ENCODE measurements at regions not wholly inside any gene's neighbourhood (a gene's known extent, or its start where the extent isn't known, plus 50 kb on each side); places are given as distances from the start of the nearest gene placed in this dataset.

DNA sequence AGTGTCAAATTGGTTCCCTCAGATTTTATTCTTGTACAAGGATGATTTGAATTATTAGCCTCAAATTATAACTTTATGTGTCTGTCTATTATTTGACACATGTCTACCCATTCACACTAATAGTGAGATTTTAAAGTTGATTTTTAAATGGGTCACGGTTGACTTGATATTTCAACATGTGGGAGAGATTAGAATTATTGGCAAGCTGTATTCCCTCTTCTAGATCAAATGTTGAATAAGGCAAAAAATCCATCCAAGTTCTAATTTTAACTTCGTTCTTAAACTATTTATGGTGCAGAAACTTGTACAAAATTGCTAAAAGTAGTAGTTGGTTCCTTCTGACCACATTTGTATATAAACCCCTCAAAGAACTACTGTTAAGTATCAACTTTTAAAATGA, 1498.0 kb downstream of the STIM2 start:
- TF ChIP-seq, protein P1, sequence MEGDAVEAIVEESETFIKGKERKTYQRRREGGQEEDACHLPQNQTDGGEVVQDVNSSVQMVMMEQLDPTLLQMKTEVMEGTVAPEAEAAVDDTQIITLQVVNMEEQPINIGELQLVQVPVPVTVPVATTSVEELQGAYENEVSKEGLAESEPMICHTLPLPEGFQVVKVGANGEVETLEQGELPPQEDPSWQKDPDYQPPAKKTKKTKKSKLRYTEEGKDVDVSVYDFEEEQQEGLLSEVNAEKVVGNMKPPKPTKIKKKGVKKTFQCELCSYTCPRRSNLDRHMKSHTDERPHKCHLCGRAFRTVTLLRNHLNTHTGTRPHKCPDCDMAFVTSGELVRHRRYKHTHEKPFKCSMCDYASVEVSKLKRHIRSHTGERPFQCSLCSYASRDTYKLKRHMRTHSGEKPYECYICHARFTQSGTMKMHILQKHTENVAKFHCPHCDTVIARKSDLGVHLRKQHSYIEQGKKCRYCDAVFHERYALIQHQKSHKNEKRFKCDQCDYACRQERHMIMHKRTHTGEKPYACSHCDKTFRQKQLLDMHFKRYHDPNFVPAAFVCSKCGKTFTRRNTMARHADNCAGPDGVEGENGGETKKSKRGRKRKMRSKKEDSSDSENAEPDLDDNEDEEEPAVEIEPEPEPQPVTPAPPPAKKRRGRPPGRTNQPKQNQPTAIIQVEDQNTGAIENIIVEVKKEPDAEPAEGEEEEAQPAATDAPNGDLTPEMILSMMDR (IDR thresholded peaks at IDR 0.05) = no peak
- no peak for TF ChIP-seq POLR2A (IDR thresholded peaks at IDR 0.05)
